Right lobe of liver (tissue), 4 donors: ENCODE measurements at regions not wholly inside any gene's neighbourhood (a gene's known extent, or its start where the extent isn't known, plus 50 kb on each side); places are given as distances from the start of the nearest gene placed in this dataset.
A peak's percentile ranks its signal among the peaks of the same experiment; 100 is the strongest.

Source experiments
- CTCF ChIP-seq, 4 donors: fragments of 200-600 bp in 3 of 4; fragments of 450-650 bp in 1 of 4; IDR thresholded peaks; one replicate each; pipeline versions ENCODE4 v1.5.1 to v1.8.0; 2016 to 2022; ENCODE audit warnings: antibody characterized with exemption in 4 of 4, mild to moderate bottlenecking in 2 of 4
- POLR2A ChIP-seq: fragments of 450-650 bp; IDR thresholded peaks from one replicate; pipeline ENCODE4 v1.6.1; 2017; ENCODE audit warnings: antibody characterized with exemption, mild to moderate bottlenecking
- donor health status: DM: no; HTN: no; CAD: no.
- donor health status: DM: no; HTN: no; CAD: no.
- donor health status: DM: no; HTN: yes; CAD: no.

- TF ChIP-seq CTCF (IDR thresholded peaks at IDR 0.05), result peak; percentile 17 to 37 (median 20)
- peak; percentile 63 for TF ChIP-seq POLR2A
Measured at GRCh38 chr20:22490287-22491193, 93.8 kb downstream of the FOXA2 start.
